Stimulated activated CD4-positive, alpha-beta T cell treated with anti-CD3 and anti-CD28 coated beads, Interleukin-12 subunit alpha, Interleukin-12 subunit beta, amount 100 ng/mL, for 24 hours (primary cell): ENCODE measurements at regions not wholly inside any gene's neighbourhood (a gene's known extent, or its start where the extent isn't known, plus 50 kb on each side); places are given as distances from the start of the nearest gene placed in this dataset.
A peak's percentile ranks its signal among the peaks of the same experiment; 100 is the strongest.

Source experiments
- DNase-seq, 2 experiments: peaks; one replicate each; pipeline ENCODE4 v3.0.0-alpha.2; 2020; ENCODE audit warnings: low read depth in 2 of 2

DNA sequence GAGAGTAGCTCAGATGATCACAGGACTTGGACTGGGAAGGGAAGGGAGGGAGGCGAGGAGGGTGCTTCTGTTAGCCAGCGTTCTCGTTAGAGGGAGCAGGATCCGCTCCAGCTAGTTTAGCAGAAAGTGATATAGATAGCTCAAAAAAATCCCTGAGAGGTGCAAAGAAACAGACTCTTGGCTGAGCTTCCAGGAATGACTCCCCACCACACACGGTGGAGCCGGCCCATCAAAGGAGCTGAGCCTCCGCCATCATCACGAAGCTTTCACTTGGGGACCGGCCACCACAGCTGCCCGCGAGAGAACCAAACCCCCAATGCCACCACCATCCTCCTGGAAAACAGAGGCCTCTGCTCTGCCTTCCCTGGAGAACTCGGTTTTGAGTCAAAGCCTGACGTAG, 124.6 kb upstream of the BCL2L14 start:
- DNase-seq, result no peak

DNA sequence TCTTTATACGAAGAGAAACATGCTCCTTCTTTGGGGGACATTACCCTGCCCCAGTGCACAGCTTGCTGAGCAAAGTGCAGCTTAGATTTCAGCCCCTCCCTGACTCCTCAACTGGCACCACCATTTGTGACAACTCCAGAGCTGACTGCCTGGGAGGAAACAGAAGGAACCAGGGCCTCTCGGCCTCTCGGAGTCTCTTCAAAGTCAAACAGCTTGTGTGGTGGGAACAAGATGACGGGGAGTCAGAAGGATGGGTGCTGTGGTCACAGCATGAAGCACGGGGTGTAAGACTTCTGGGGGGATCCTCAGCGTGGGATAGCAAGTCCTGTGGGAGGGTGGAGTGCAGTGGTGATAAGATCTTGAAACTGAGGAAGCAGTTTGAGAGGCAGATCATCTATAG, 123.5 kb upstream of the BCL2L14 start:
- DNase-seq, result no peak

DNA sequence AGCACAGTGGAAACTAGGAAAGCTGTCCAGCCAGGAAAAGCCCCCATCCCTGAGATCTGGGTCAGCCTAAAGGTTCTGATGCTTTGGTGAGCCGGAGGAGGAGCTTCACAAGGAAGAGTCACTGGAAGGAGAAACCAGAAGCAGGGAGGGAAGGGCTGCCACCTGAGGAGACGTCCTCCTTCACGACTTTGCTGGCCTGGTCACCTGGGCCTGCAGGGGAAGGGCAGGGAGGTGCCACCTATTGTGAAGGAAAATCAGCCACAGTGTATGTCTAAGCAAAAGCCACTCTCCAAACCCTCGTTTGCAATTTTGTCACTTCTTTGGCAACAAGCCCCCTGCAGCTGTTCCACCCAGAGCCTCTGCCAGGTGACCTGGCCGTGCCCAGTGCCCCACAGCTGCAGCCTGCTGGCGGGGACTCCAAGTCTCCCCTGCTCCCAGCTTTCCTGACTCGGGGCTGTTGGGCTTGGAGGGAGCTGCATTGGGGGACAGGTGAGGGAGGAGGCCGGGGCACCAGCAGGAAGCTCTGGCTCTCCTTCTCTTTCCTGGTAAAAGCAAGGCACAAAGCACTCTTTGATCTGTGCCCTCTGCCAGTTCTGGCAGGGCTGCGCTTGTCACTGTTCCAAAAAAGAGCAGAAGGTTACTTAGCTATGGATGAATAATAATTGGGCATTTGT, 120.9 kb upstream of the BCL2L14 start:
- no peak for DNase-seq

DNA sequence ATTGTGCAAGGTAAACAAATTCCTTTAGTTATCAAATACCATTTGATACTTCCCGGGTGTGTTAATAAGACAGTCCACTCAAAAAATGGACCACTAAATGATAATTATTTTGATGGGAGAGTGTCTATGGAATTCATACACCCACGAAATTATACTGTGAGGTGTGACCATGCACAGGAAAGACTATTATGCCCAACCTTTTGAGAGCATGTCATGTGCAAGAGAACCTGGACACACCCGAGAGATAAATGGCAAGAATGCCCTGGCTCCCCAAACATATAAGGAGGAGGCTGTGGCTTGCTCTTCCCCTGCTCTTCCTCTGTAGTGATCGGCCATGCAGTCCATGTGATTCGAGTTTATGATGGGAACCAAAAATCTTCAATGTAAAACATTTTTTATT, 119.5 kb upstream of the BCL2L14 start:
- no peak for DNase-seq

DNA sequence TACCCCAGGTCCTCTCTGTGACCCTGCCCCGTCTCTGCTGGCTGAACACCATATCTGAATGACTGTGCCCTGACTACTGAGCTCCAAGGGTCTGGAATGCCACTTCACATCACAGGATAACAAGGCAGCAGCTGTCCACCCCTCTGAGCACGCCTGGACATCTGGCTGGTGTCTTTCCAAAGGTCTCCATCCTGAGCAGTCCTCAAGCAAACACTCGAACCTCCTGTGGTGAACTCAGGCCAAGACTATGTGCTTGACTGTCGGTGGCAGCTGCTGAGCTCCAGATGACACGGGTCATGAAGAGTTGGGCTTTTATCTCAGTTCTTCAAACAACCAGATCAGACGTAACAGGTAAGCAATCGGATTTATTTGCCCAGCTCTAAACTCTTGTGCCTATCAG, 117.2 kb upstream of the BCL2L14 start:
- no peak for DNase-seq

DNA sequence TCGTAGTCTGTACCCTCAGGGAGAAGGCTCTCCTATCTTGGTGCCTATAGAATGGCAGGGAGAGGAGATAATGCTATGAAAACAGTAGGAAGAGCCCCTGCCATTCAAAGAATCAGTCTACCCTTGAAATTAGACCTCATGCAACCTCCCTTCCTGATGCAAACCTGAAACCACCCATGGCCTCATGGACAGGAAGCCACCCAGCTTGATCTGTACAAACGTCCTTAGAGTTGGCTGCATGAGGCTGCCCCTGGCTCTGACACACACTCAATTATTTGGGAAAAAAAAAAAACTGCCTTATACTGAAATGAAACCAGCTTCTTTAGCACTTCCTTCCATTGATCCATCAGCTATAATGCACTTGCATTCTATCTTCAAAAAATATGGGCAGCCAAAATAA, 116.6 kb upstream of the BCL2L14 start:
- no peak for DNase-seq

DNA sequence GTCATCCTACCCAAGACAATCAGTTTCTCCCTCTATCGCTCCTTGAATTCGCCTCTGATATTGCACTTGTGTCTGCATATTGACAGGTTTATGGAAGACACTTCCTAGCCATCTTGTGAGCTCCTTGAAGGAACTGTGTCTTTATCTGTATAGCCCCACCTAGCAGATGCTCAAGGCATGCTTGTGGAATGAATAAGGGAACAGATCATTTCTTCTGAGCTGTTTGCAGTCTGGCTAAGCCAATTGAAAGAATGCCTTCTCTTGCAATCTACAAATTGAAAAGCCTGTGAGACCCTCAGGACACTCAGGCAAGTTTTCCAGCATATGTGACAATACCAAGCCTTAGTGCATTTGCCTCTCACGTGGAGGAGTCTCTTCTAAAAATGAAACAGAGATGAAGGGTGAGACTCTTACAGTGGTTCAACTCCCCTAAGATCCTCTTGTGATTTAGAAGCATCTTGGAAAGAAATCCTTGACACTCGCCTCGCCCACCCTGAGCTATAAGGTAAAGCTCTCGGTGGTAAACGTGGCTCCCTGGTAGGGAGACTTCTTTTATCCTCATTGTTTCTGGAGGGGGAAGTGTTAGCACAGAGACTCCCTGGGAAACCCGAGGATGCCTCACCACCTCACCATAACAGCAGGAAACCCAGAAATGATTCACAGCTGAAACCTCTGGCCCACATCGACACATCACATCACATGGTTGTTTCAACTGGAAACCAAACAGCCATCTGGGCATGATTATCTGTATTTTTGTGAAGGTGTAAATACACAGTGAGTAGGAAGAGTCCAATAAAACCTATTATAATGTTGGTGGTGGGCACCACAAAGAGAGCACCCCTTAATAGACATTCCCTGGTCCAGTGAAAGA, 112.3 kb upstream of the BCL2L14 start:
- peak; percentile 23 to 42 for DNase-seq

DNA sequence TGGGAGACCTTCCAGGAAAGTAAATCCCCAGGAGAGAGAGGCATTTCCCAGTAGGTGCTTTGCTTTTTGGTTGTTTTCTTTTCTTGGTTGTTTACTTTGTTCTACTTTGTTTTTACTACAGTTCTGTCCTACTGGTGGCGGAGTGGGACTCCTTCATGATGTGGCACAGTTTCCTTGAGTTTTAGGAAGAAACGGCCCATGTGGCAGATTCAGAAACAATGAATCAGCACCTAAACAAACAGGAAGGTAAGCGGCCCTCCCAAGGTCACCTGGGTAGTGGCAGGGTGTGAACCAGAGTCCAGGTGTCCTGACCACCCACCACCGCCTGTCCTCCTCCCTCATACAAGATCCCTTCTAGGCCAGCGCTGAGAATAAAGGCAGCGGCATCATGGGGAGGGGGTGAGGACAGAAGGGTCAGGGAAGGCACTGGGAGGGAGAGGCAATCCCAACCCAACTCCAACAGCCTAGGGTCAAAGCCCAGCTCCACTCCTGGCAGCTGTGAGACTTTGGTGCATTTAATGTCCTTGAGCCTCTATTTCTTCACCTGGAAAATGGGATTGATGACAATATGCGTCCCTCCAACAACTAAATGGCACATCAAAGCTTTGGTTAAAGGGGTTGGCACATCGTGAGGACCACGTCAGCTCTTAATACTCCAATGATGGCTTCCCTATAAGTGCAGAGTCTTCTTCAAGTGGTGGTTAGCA, 111.5 kb upstream of the BCL2L14 start:
- no peak for DNase-seq

DNA sequence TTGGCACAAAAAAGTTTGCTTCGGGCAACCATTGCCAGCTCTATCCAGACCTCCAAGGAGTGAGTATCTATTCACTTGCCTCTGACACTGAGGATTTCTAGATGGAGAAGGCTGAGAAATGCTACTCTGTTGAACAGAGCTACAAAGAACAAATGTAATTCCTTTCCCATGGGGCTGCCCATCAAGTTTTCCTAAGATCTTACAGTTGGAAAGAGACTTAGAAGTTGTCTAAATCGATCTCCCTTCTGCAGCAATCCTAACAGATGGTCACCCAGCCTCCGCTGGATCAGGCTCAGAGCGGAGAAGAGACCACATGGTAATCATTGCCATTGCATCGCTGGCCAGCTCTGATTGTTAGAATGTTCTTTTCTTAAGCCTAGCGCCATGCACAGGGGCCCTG, 110.1 kb upstream of the BCL2L14 start:
- no peak for DNase-seq

DNA sequence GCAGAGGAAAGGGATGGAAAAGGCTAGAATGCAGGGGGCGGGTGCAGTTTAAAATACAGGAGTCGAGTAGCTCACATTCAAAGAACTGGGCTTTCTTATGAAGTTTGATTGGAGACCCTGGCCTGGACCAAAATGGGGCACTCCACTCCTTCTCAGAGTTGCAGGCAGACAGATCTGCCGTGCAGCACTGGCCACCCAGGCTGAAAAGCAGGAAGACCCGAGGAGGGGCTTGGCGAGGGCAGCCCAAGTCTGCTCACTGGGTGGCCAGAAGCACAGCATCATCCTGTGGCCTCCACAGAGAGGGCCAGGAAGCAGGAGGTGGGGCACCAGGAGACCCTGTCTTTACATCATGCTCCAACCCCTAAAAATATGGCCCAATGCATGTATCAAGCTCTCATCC, 109.1 kb upstream of the BCL2L14 start:
- no peak for DNase-seq

DNA sequence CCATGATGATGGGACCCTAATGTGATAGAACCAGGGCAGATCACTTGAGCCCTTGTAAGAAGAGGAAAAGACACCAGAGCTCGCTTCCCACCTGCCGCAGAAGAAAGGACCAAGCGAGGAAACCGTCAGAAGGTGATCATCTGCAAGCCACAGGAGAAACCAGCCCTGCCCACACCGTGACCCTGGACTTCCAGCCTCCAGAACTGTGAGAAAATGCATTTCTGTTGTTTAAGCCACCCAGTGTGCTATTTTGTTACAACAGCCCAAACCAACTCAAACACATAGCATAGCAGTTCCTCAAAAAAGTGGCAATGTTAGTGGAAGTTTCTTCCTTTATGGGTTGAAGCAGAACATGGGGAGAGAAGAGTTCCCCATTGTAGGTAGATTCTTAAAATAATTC, 107.9 kb upstream of the BCL2L14 start:
- DNase-seq, result no peak

DNA sequence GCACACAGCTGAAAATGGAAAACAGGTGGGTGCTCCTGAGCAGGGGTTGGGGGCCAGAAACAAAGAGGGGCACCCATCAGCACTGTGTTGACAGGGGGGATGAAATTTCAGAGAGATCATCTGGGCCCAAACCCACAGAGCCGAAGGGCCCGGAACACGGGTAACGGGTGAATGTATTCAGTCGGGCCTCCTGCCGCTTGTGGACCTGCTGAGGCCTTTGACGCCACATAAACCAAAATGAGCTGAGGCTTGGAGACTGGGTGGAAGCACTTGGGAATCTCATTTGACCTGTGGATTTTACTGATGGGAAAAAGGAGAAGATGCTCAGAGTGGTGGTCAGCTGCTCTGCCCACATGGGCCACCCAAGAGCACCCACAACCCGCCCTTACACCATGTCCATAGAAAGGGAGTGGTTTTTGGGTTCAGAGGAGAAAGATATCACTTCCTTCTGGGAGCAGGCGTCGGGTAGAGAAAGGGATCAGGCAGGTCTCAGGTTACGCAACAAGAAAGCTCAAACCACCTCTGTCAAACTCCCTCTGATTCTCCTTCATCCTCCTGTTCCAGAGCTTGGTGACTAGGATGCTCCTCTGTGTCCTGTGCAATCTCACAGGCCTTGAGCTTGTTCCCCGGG, 106.8 kb upstream of the BCL2L14 start:
- no peak for DNase-seq

DNA sequence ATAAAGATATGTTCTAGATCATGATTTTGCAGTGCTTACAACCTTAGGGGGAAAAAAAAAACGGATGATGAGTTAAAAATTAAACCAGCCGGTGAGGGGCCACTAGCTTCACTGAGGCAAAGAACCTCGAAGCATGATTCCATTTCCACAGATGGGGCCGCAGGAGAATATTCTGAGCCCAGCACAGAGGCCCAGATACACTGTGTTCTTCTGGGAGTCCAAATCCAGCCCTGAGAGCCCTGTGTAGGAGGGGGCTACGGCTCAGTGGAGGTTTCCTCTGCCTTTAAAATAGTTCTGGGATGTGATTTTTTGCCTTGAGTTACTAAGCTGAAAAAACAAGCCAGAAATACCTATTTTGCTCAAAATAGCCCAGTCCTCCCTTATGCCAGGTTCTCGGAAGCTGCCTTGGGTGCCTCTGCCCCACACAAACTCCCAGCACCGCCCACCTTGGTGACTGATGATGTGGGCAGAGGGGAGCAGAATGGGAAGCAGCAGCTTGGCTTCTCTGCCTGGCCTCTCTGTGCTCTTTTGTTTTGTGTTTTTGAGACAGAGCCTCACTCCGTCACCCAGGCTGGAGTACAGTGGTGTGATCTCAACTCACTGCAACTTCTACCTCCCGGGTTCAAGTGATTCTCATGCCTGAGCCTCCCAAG, 105.4 kb upstream of the BCL2L14 start:
- no peak for DNase-seq

DNA sequence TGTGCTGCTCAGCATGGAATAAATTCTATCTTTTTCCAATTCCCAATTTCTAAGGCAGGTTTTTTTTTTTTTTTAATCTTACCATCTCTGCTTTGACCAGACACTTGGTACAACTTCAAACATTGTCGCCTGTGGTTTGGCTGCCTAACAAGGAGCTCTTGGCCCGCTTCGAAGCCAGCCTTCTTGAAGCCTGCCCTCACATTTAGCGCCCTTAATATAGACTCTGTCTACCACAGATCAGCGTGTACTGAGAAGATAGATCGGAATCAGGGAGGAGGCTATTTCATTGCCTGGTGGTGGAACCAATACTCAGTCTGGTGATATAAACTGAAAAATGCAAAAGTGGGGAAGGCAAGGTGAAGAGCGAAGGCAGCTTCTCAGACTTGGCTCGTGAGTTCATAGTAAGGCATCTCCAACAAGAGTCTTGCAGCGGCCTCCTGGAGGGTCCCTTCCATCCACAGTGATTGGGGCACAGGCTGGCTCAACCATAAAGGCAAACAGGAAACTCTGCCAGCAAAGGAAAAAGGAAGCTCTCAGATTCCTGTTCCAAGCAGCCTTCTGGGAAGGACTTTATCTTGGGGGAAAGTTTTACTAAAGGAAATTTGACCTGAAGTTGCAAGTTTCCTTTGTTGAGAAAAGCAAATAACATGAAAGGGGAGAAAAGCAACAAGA, 103.2 kb upstream of the BCL2L14 start:
- DNase-seq, result no peak

DNA sequence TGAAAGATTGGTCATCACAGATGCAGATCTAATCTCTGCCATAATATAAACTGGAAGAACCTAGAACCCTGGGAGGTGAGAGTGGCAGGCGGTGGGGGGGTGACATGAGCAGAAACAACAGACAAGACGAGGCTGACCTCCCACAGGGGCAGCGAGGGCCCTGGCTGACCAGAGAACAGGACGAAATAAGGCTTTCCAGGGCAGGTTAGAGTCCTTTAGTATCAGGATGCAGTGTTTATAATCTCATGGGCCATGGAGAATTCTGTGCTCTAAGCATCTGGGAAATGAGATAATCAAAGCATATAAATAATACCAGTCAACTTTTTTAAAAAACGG, 102.7 kb upstream of the BCL2L14 start:
- DNase-seq, result no peak

DNA sequence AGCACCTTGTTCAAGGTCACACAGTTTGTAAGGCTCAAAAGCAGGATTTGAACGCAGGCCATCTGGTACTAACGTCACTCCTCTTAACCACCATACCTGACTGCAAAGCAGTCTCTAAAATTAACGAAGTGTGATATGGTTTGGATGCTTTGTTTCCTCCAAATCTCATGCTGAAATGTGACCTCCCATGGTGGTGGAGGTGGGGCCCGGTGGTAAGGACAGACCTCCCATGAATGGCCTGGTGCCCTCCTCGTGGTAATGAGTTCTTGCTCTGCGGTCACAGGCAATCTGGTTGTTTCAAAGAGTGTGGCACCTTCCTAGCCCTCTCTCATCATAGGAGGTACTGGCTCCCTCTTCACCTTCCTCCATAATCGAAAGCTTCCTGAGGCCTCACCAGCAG, 102.2 kb upstream of the BCL2L14 start:
- DNase-seq, result no peak

DNA sequence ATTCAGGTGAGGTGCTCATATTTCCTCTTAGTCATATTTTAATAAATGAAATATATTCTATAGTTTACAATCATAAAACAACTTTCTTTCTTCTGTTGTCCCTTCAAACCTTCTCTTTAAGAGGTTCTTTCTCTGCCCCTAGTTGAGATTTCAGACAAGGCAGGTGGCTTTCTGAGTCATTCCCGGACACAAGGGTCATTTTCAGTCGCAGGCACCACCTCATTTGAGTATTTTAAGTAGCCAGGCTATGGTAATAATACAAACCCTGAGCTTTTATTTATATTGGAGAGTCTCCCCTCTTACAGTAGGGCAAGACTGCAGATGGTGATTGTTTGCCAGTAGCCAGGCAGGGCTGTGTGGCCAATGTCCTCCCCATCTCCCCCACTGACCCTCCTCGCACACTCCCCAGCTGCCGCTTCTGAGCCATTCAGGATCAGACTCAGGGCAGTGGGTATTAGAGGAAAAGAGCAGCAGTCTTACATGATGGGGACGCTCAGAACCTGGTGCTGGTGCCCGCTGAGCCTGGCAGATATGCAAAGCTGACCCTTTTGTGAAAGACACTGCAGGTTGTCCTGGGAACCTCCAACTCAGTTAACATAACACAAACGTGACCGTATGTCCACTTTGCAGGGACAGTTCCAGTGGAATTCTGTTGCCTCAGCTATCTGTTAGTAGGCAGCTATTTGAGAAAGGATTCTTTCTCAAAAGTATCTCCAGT, 101.1 kb upstream of the BCL2L14 start:
- no peak for DNase-seq

DNA sequence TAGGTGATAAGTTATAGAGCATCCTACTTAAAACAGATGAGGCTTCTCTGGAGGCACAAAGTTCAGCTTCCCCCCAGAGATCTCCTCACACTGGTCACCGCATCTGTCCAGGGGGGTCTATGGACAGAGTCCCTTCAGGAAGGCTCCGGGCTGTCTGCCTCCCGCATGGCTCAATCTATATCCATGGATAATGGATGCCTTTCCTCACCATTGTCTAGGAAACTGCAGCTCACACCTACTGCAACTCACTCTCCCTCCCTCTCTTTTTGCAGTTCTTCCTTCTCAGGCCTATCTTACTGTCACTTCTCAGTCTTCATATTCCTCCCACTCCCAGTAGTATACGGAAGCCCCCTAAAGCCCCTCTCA, 100.6 kb upstream of the BCL2L14 start:
- DNase-seq, result no peak

DNA sequence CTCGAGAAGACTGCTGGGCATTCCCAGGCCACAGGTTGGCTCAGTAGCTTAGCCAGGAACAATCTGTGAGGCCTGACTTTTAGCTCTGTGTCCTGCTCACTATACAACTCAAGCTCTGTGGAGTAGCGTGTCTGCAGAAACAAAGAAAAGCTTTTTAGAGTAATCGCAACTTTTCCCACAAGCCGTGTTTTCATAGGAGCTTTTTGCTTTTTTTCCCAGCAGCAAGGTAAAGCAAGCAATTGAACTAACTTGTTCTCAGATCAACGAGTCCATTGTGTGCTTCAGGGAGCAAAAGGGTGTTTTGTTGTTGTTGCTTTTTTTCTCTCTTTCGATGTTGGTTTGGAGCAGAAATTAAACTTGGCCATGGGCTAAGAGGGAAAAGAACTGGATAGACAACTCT, 97.3 kb upstream of the BCL2L14 start:
- DNase-seq, result no peak

DNA sequence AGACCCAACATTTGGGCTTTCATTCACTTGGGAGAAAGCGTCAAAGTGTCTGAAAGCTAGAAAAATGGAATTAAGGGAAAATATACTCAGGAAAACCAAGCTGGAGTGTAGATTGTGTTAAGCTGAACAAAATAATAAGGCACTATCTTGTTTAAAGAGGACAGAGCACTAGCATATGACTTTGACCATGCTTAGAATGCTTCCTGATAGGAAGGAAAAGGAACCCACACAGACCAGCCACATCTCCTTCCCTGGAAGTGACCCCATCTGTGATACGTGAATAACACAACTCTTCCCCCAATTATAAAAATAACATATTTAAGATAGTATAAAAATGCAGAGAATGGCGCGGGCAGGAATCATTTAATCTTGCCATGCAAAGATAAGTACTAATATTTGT, 94.7 kb upstream of the BCL2L14 start:
- no peak for DNase-seq
